ENCODE measurements at regions not wholly inside any gene's neighbourhood (a gene's known extent, or its start where the extent isn't known, plus 50 kb on each side); places are given as distances from the start of the nearest gene placed in this dataset.

DNA sequence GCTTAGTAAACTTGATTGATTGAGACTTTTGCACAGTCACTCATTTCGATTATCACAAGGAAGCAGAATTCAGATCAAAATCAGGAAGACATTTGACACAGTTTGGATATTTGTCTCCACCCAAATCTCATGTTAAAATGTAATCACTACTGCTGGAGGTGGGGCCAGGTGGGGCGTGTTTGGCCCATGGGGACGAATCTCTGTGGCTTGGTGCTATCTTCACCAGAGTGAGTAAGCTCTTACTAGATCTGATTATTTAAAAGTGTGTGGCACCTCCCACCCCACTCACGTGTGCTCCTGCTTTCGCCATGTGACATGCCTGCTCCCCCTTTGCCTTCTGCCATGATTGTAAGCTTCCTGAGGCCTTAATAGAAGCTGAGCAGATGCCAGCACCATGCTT lies 291.4 kb downstream of the PCNX1 start:
- ChIA-PET POLR2A (no interaction called here), CTCF (no interaction called here)
- no TSS peak for BruUV-seq (replicated peaks)
- Histone ChIP-seq H3K9ac (replicated peaks; ENCODE audit: extremely low read depth, insufficient read depth, low read length) (no peak overlapping the region), H3K27ac (ENCODE audit: insufficient read depth, low read depth, low read length) (no peak overlapping the region), H3K4me2 (ENCODE audit: insufficient read depth, low read length) (no peak overlapping the region), H3K27me3 (ENCODE audit: control insufficient read depth in 2 of 2, insufficient read depth in 2 of 2, low read length in 2 of 2) (peaks cover 0 to 4% of the 10 kb centered on the region in 2 experiments), H3K79me2 (ENCODE audit: control insufficient read depth, insufficient read depth, low read length) (no peaks in the 10 kb centered on the region), H3K9me3 (replicated peaks; ENCODE audit: control insufficient read depth, insufficient read depth, low read length) (no peaks in the 10 kb centered on the region), H3K36me3 (ENCODE audit: control insufficient read depth in 2 of 2, extremely low read depth in 1 of 2, insufficient read depth in 2 of 2, low read length in 2 of 2) (no peaks in the 10 kb centered on the region), H3K4me3 (replicated peaks in 1 of 3; ENCODE audit: insufficient read depth in 1 of 3, low read depth in 1 of 3, low read length in 3 of 3) (no peak overlapping the region), H4K20me1 (replicated peaks; ENCODE audit: control insufficient read depth, extremely low read depth, insufficient read depth, low read length) (no peaks in the 10 kb centered on the region), H2AFZ (ENCODE audit: low read depth, low read length) (no peak overlapping the region), H3K9me1 (replicated peaks; ENCODE audit: control insufficient read depth, extremely low read depth, insufficient read depth, low read length) (no peaks in the 10 kb centered on the region), H3K4me1 (ENCODE audit: control insufficient read depth, extremely low read depth, insufficient read depth, low read length) (no peaks in the 10 kb centered on the region)
- dilution Hi-C loops (cut with MboI; ENCODE audit: extremely low pct_ligation_motif_present, low sequenced_read_pairs) (no loop called here), intact Hi-C loops (cut with micrococcal nuclease) (no loop called here)
- TF ChIP-seq CTCF (IDR thresholded peaks at IDR 0.05; ENCODE audit: extremely low read depth in 1 of 2, insufficient read depth in 1 of 2, low read depth in 1 of 2, low read length in 2 of 2) = no peak
- no peak for TF ChIP-seq POLR2AphosphoS5 (IDR thresholded peaks at IDR 0.05; ENCODE audit: insufficient read depth, low read depth, low read length)
- TF ChIP-seq EZH2 (IDR thresholded peaks at IDR 0.05; ENCODE audit: borderline replicate concordance, low read depth, low read length, severe bottlenecking) = no peak
- no peak for TF ChIP-seq POLR2A (IDR thresholded peaks at IDR 0.05; ENCODE audit: low read depth, low read length)
- no peak for TF ChIP-seq GATA2 (IDR thresholded peaks at IDR 0.05; ENCODE audit: insufficient read depth, insufficient read length, low read depth, low read length)
- no peak for TF ChIP-seq JUN (IDR thresholded peaks at IDR 0.05; ENCODE audit: borderline replicate concordance, insufficient read depth, insufficient read length, low read depth)
- FAIRE-seq (no peak), DNase-seq (ENCODE audit: low read depth, low spot score) (no peak)

GRCh38 chr14:71201840-71202239 lies 294.6 kb downstream of the PCNX1 start:
- DNase-seq (ENCODE audit: low read depth, low spot score) (no peak), FAIRE-seq (no peak)
- Histone ChIP-seq H3K4me1 (ENCODE audit: control insufficient read depth, extremely low read depth, insufficient read depth, low read length) (no peaks in the 10 kb centered on the region), H3K79me2 (ENCODE audit: control insufficient read depth, insufficient read depth, low read length) (no peaks in the 10 kb centered on the region), H3K4me3 (replicated peaks in 1 of 3; ENCODE audit: insufficient read depth in 1 of 3, low read depth in 1 of 3, low read length in 3 of 3) (no peak overlapping the region), H3K36me3 (ENCODE audit: control insufficient read depth in 2 of 2, extremely low read depth in 1 of 2, insufficient read depth in 2 of 2, low read length in 2 of 2) (no peaks in the 10 kb centered on the region), H3K4me2 (ENCODE audit: insufficient read depth, low read length) (no peak overlapping the region), H3K9ac (replicated peaks; ENCODE audit: extremely low read depth, insufficient read depth, low read length) (no peak overlapping the region), H3K9me3 (replicated peaks; ENCODE audit: control insufficient read depth, insufficient read depth, low read length) (no peaks in the 10 kb centered on the region), H4K20me1 (replicated peaks; ENCODE audit: control insufficient read depth, extremely low read depth, insufficient read depth, low read length) (no peaks in the 10 kb centered on the region), H3K27me3 (ENCODE audit: control insufficient read depth in 2 of 2, insufficient read depth in 2 of 2, low read length in 2 of 2) (peaks cover 0 to 2% of the 10 kb centered on the region in 2 experiments), H2AFZ (ENCODE audit: low read depth, low read length) (no peak overlapping the region), H3K9me1 (replicated peaks; ENCODE audit: control insufficient read depth, extremely low read depth, insufficient read depth, low read length) (no peaks in the 10 kb centered on the region), H3K27ac (ENCODE audit: insufficient read depth, low read depth, low read length) (no peak overlapping the region)
- CTCF ChIA-PET = no interaction called here
- intact Hi-C loops (cut with micrococcal nuclease) (no loop called here), dilution Hi-C loops (cut with MboI; ENCODE audit: extremely low pct_ligation_motif_present, low sequenced_read_pairs) (no loop called here)
- BruUV-seq (replicated peaks) = no TSS peak
- POLR2A ChIA-PET = no interaction called here
- TF ChIP-seq POLR2AphosphoS5 (IDR thresholded peaks at IDR 0.05; ENCODE audit: insufficient read depth, low read depth, low read length) (no peak), MYC (IDR thresholded peaks at IDR 0.05; ENCODE audit: low read depth, low read length) (no peak), FOS (IDR thresholded peaks at IDR 0.05; ENCODE audit: borderline replicate concordance, insufficient read depth, low read length) (no peak), EZH2 (IDR thresholded peaks at IDR 0.05; ENCODE audit: borderline replicate concordance, low read depth, low read length, severe bottlenecking) (no peak), POLR2A (IDR thresholded peaks at IDR 0.05; ENCODE audit: low read depth, low read length) (no peak), GATA2 (IDR thresholded peaks at IDR 0.05; ENCODE audit: insufficient read depth, insufficient read length, low read depth, low read length) (no peak), MAX (IDR thresholded peaks at IDR 0.05; ENCODE audit: insufficient read depth, insufficient read length) (no peak), CTCF (IDR thresholded peaks at IDR 0.05; ENCODE audit: extremely low read depth in 1 of 2, insufficient read depth in 1 of 2, low read depth in 1 of 2, low read length in 2 of 2) (no peak), JUN (IDR thresholded peaks at IDR 0.05; ENCODE audit: borderline replicate concordance, insufficient read depth, insufficient read length, low read depth) (no peak)
